ENCODE measurements at regions not wholly inside any gene's neighbourhood (a gene's known extent, or its start where the extent isn't known, plus 50 kb on each side); places are given as distances from the start of the nearest gene placed in this dataset.

DNA sequence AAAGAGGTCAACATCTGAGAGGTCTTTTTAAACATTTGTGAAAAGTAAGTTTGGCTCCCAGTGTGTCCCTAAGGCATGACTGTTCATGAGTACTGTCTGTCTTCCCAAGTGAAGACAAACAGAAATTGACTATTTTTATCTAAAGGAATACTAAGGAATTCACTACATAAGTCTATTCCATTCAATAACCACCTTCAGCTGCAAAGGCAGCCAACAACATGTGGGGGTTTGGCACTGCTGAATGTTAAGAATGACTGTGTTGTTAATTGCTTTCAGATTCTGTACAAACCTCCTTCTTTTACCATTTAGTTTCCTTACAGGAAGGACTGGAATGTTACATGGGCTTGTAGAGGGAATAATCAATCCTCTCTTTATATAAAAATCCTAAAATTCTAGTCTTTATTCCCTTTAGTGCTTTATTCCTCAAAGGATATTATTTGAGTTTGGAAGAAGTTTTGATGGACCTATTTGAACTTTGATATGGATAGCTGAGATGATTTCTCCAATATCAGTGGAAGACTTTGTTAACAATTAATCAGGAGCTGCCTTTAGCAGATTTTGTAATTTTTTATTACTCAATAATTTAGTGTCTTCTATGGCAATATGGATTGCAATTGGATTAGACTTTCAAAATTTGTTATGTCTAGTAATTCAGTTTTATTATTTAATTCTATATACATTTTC, 201.7 kb upstream of the CHRM3 start:
- Histone ChIP-seq H2AFZ (ENCODE audit: low read length) (no peak overlapping the region), H4K20me1 (ENCODE audit: insufficient read depth, low read length) (no peaks in the 10 kb centered on the region), H3F3A (ENCODE audit: insufficient read depth, low read length) (no peaks in the 10 kb centered on the region), H3K9ac (ENCODE audit: low read length) (no peak overlapping the region), H3K9me3 (replicated peaks; ENCODE audit: insufficient read depth, low read length) (no peaks in the 10 kb centered on the region), H3K27ac (ENCODE audit: low read length) (no peak overlapping the region), H3K4me1 (ENCODE audit: low read length) (no peaks in the 10 kb centered on the region), H3K4me2 (ENCODE audit: low read depth, low read length) (no peak overlapping the region), H3K9me2 (replicated peaks; ENCODE audit: insufficient read depth, low read length) (no peaks in the 10 kb centered on the region), H3K27me3 (replicated peaks; ENCODE audit: insufficient read depth, low read length) (no peaks in the 10 kb centered on the region), H3K36me3 (replicated peaks; ENCODE audit: insufficient read depth, low read length) (no peaks in the 10 kb centered on the region), H3K79me2 (ENCODE audit: low read length) (no peaks in the 10 kb centered on the region), H3K4me3 (ENCODE audit: low read length) (no peak overlapping the region)
- no peak for TF ChIP-seq EZH2phosphoT487 (IDR thresholded peaks at IDR 0.05; ENCODE audit: low read length)
- no peak for TF ChIP-seq EZH2 (optimal IDR thresholded peaks at IDR 0.05; ENCODE audit: low read depth, low read length)
- TF ChIP-seq, protein P1, sequence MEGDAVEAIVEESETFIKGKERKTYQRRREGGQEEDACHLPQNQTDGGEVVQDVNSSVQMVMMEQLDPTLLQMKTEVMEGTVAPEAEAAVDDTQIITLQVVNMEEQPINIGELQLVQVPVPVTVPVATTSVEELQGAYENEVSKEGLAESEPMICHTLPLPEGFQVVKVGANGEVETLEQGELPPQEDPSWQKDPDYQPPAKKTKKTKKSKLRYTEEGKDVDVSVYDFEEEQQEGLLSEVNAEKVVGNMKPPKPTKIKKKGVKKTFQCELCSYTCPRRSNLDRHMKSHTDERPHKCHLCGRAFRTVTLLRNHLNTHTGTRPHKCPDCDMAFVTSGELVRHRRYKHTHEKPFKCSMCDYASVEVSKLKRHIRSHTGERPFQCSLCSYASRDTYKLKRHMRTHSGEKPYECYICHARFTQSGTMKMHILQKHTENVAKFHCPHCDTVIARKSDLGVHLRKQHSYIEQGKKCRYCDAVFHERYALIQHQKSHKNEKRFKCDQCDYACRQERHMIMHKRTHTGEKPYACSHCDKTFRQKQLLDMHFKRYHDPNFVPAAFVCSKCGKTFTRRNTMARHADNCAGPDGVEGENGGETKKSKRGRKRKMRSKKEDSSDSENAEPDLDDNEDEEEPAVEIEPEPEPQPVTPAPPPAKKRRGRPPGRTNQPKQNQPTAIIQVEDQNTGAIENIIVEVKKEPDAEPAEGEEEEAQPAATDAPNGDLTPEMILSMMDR (IDR thresholded peaks at IDR 0.05; ENCODE audit: low read length): no peak
- DNase-seq: no peak

DNA sequence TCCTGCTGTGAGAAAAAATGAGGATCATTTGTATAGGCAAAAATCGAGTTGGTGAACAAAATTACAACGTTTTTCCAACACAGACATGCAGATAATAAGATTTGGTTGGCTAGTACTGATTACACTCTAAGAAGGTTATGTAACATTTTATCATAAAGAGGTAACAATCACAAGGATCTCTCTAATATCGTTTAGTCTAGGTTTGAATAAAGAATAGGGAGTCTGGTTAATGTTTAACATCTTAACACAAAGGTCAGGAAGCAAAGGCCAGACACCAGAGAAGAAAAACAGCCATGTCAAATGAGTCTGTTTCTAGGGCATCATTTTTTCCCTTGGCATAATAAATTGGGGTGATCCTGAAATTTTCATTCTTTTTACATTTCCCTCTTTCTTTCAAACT, 207.4 kb upstream of the CHRM3 start:
- Histone ChIP-seq H3K9me2 (replicated peaks; ENCODE audit: insufficient read depth, low read length) (no peaks in the 10 kb centered on the region), H4K20me1 (ENCODE audit: insufficient read depth, low read length) (no peaks in the 10 kb centered on the region), H2AFZ (ENCODE audit: low read length) (no peak overlapping the region), H3K4me2 (ENCODE audit: low read depth, low read length) (no peak overlapping the region), H3K4me3 (ENCODE audit: low read length) (no peak overlapping the region), H3K4me1 (ENCODE audit: low read length) (no peaks in the 10 kb centered on the region), H3K79me2 (ENCODE audit: low read length) (no peaks in the 10 kb centered on the region), H3K9me3 (replicated peaks; ENCODE audit: insufficient read depth, low read length) (no peaks in the 10 kb centered on the region), H3K27ac (ENCODE audit: low read length) (no peak overlapping the region), H3K9ac (ENCODE audit: low read length) (no peak overlapping the region), H3K36me3 (replicated peaks; ENCODE audit: insufficient read depth, low read length) (no peaks in the 10 kb centered on the region), H3F3A (ENCODE audit: insufficient read depth, low read length) (no peaks in the 10 kb centered on the region), H3K27me3 (replicated peaks; ENCODE audit: insufficient read depth, low read length) (no peaks in the 10 kb centered on the region)
- TF ChIP-seq EZH2 (optimal IDR thresholded peaks at IDR 0.05; ENCODE audit: low read depth, low read length) (no peak), EZH2phosphoT487 (IDR thresholded peaks at IDR 0.05; ENCODE audit: low read length) (no peak)
- TF ChIP-seq, protein P1 (IDR thresholded peaks at IDR 0.05; ENCODE audit: low read length): no peak
- DNase-seq: no peak

DNA sequence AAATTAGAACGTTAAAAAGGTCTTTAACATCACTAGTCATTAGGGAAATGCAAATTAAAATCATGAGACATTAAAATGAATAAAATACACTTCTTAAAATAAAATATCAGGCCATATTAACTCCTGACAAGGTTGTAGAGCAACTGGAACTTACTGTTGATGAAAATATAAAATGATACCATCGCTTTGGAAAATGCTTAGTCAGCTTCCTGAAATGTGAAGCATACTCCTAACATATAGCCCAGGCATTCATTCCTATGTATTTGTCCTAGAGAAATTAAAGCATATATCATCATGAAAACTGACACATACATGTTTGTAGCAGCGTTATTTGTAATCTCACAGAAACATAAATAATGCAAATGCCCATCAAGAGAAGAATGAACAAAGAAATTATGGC, 211.5 kb upstream of the CHRM3 start:
- Histone ChIP-seq H2AFZ (ENCODE audit: low read length) (no peak overlapping the region), H3K4me3 (ENCODE audit: low read length) (no peak overlapping the region), H3F3A (ENCODE audit: insufficient read depth, low read length) (peaks cover 9% of the 10 kb centered on the region), H3K27ac (ENCODE audit: low read length) (no peak overlapping the region), H3K4me2 (ENCODE audit: low read depth, low read length) (no peak overlapping the region), H3K9me3 (replicated peaks; ENCODE audit: insufficient read depth, low read length) (no peaks in the 10 kb centered on the region), H3K36me3 (replicated peaks; ENCODE audit: insufficient read depth, low read length) (no peaks in the 10 kb centered on the region), H3K9me2 (replicated peaks; ENCODE audit: insufficient read depth, low read length) (no peaks in the 10 kb centered on the region), H3K4me1 (ENCODE audit: low read length) (peaks cover 20% of the 10 kb centered on the region), H4K20me1 (ENCODE audit: insufficient read depth, low read length) (no peaks in the 10 kb centered on the region), H3K79me2 (ENCODE audit: low read length) (no peaks in the 10 kb centered on the region), H3K27me3 (replicated peaks; ENCODE audit: insufficient read depth, low read length) (no peaks in the 10 kb centered on the region), H3K9ac (ENCODE audit: low read length) (no peak overlapping the region)
- TF ChIP-seq EZH2phosphoT487 (IDR thresholded peaks at IDR 0.05; ENCODE audit: low read length) (no peak), EZH2 (optimal IDR thresholded peaks at IDR 0.05; ENCODE audit: low read depth, low read length) (no peak)
- TF ChIP-seq, protein P1 (IDR thresholded peaks at IDR 0.05; ENCODE audit: low read length): no peak
- DNase-seq: no peak

All from MM.1S (cell line).